SU-DHL-6 (cell line): ENCODE measurements at regions not wholly inside any gene's neighbourhood (a gene's known extent, or its start where the extent isn't known, plus 50 kb on each side); places are given as distances from the start of the nearest gene placed in this dataset.

ENCODE experiments used
- CTCF ChIP-seq: fragments of 200-600 bp; sonication (generic); IDR thresholded peaks from one replicate; pipeline ENCODE4 v1.5.1; 2017; ENCODE audit warnings: antibody characterized with exemption, mild to moderate bottlenecking, low read length, moderate library complexity; ENCODE audit not compliant: insufficient read depth, poor library complexity, severe bottlenecking
- EZH2phosphoT487 ChIP-seq: fragments of 200-600 bp; sonication (generic), shearing (Covaris generic); conservative IDR thresholded peaks from 2 replicates; pipeline ENCODE4 v1.6.1; 2018; ENCODE audit warnings: mild to moderate bottlenecking, antibody characterized with exemption, low read length, moderate library complexity, mixed read lengths

GRCh38 chr1:24993871-24994580 is 64.0 kb upstream of the RUNX3 start:
- no peak for TF ChIP-seq CTCF
- TF ChIP-seq EZH2phosphoT487 = no peak
